Stimulated activated CD4-positive, alpha-beta T cell treated with anti-CD3 and anti-CD28 coated beads, TNF-alpha, amount 100 ng/mL, for 48 hours (primary cell): ENCODE measurements at regions not wholly inside any gene's neighbourhood (a gene's known extent, or its start where the extent isn't known, plus 50 kb on each side); places are given as distances from the start of the nearest gene placed in this dataset.
A peak's percentile ranks its signal among the peaks of the same experiment; 100 is the strongest.
"Not testable (repeated sequence)": the region's sequence is repeated elsewhere in the genome, so short reads cannot be mapped to it uniquely, and the experiment has no call there.

Experiments
- DNase-seq, 3 donors: peaks; one replicate each; pipeline ENCODE4 v3.0.0-alpha.2; 2020; ENCODE audit warnings: low read depth in 3 of 3

- DNase-seq: not testable (repeated sequence)
These were observed 196.5 kb upstream of the ZNF469 start for GRCh38 chr16:88185976-88186888.

- not testable (repeated sequence) for DNase-seq
These were observed 195.6 kb upstream of the ZNF469 start for GRCh38 chr16:88186889-88187870.

GRCh38 chr16:88188171-88188895 is 194.4 kb upstream of the ZNF469 start:
- not testable (repeated sequence) for DNase-seq

- DNase-seq: not testable (repeated sequence)
These were observed 192.1 kb upstream of the ZNF469 start for GRCh38 chr16:88190592-88191095.

GRCh38 chr16:88191168-88191567 is 191.6 kb upstream of the ZNF469 start:
- not testable (repeated sequence) for DNase-seq

- DNase-seq: no peak
These were observed 190.2 kb upstream of the ZNF469 start for GRCh38 chr16:88192601-88193000.

- DNase-seq: peak; percentile 5 to 8 (median 6)
These were observed 188.9 kb upstream of the ZNF469 start for GRCh38 chr16:88193706-88194396.

GRCh38 chr16:88194397-88195268 is 188.1 kb upstream of the ZNF469 start:
- DNase-seq: no peak

GRCh38 chr16:88195269-88195705 is 187.5 kb upstream of the ZNF469 start:
- DNase-seq: no peak

- no peak for DNase-seq
These were observed 186.8 kb upstream of the ZNF469 start for GRCh38 chr16:88195911-88196465.

- no peak for DNase-seq
These were observed 186.0 kb upstream of the ZNF469 start for GRCh38 chr16:88196471-88197400.

- no peak for DNase-seq
These were observed 185.0 kb upstream of the ZNF469 start for GRCh38 chr16:88197481-88198456.

GRCh38 chr16:88198457-88199295 is 184.1 kb upstream of the ZNF469 start:
- DNase-seq: not testable (repeated sequence)

GRCh38 chr16:88199296-88200153 is 183.2 kb upstream of the ZNF469 start:
- DNase-seq: not testable (repeated sequence)
